B cell (primary cell): ENCODE measurements at regions not wholly inside any gene's neighbourhood (a gene's known extent, or its start where the extent isn't known, plus 50 kb on each side); places are given as distances from the start of the nearest gene placed in this dataset.

Experiments used
- CTCF ChIP-seq: fragments of 200-600 bp; IDR thresholded peaks from one replicate; pipeline ENCODE4 v1.8.0; 2022; ENCODE audit warnings: antibody characterized with exemption, mild to moderate bottlenecking
- EZH2 ChIP-seq: IDR thresholded peaks from 2 replicates; pipeline ENCODE4 v1.6.1; 2012; ENCODE audit warnings: borderline replicate concordance, low read depth, mild to moderate bottlenecking, moderate library complexity, low read length; ENCODE audit not compliant: insufficient read depth, poor library complexity, severe bottlenecking

GRCh38 chr7:68511281-68511680 lies 1087.0 kb upstream of the AUTS2 start:
- TF ChIP-seq CTCF (no peak), EZH2 (no peak)
